H1 (cell line): ENCODE measurements at regions not wholly inside any gene's neighbourhood (a gene's known extent, or its start where the extent isn't known, plus 50 kb on each side); places are given as distances from the start of the nearest gene placed in this dataset.

ENCODE experiments used
- BCL11A ChIP-seq, 2 experiments: IDR thresholded peaks; one replicate each; pipeline ENCODE4 v1.6.1; 2011; ENCODE audit warnings: low read depth in 2 of 2, low read length in 2 of 2, mild to moderate bottlenecking in 2 of 2
- CBX5 ChIP-seq: fragments of 300-800, 300-1000 bp; sonication (generic); IDR thresholded peaks from 2 replicates; pipeline ENCODE4 v1.7.1; 2016; ENCODE audit warnings: antibody characterized with exemption, low read length, low read depth
- CTBP2 ChIP-seq: IDR thresholded peaks from 2 replicates; pipeline ENCODE4 v1.7.0; 2011; ENCODE audit warnings: borderline replicate concordance, mild to moderate bottlenecking, moderate library complexity, mixed read lengths, low read length; ENCODE audit not compliant: insufficient read depth, insufficient read length
- HDAC2 ChIP-seq, 2 experiments: fragments of 300-600 bp in 1 of 2; sonication (generic) in 1 of 2; IDR thresholded peaks; 2 replicates each; pipeline ENCODE4 v1.6.1; 2011 to 2012; ENCODE audit warnings: low read depth in 2 of 2, low read length in 2 of 2, mild to moderate bottlenecking in 2 of 2, moderate library complexity in 2 of 2, borderline replicate concordance in 1 of 2, inconsistent platforms in 1 of 2
- TCF12 ChIP-seq: IDR thresholded peaks from 2 replicates; pipeline ENCODE4 v1.6.1; 2011; ENCODE audit warnings: low read depth, mild to moderate bottlenecking, low read length
- TF ChIP-seq, protein P1 (sequence below): IDR thresholded peaks from 2 replicates; pipeline ENCODE4 v1.6.1; 2011; ENCODE audit warnings: low read depth, mild to moderate bottlenecking, low read length; ENCODE audit not compliant: insufficient read depth

GRCh38 chr18:45363196-45363595, 252.1 kb upstream of the SLC14A2 start (continued):
- TF ChIP-seq CBX5: no peak
- TF ChIP-seq BCL11A (IDR thresholded peaks at IDR 0.05; ENCODE audit: low read depth in 2 of 2, low read length in 2 of 2): no peak
- TF ChIP-seq, protein P1, sequence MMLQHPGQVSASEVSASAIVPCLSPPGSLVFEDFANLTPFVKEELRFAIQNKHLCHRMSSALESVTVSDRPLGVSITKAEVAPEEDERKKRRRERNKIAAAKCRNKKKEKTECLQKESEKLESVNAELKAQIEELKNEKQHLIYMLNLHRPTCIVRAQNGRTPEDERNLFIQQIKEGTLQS: no peak
- TF ChIP-seq TCF12: no peak
- TF ChIP-seq HDAC2 (IDR thresholded peaks at IDR 0.05; ENCODE audit: borderline replicate concordance in 1 of 2, low read depth in 2 of 2, low read length in 2 of 2): no peak
- no peak for TF ChIP-seq CTBP2
